GM13976 (cell line): ENCODE measurements at regions not wholly inside any gene's neighbourhood (a gene's known extent, or its start where the extent isn't known, plus 50 kb on each side); places are given as distances from the start of the nearest gene placed in this dataset.

Source experiments
- DNase-seq: peaks from one replicate; pipeline ENCODE4 v3.0.0; 2012; ENCODE audit warnings: low spot score
- in situ Hi-C: fragments of 300-500 bp; cut with MboI; formaldehyde crosslinking; loops from one replicate; pipeline ENCODE4 v1.12.0; 2022; ENCODE audit warnings: low sequenced_read_pairs, mixed read lengths, inconsistent platforms; ENCODE audit not compliant: unreplicated experiment
- TF ChIP-seq, protein P1 (sequence below): IDR thresholded peaks from 2 replicates; pipeline ENCODE4 v1.5.1; 2012; ENCODE audit warnings: borderline replicate concordance, mild to moderate bottlenecking; ENCODE audit not compliant: insufficient read depth; ENCODE audit errors: extremely low read depth, missing control alignments, control extremely low read depth

DNA sequence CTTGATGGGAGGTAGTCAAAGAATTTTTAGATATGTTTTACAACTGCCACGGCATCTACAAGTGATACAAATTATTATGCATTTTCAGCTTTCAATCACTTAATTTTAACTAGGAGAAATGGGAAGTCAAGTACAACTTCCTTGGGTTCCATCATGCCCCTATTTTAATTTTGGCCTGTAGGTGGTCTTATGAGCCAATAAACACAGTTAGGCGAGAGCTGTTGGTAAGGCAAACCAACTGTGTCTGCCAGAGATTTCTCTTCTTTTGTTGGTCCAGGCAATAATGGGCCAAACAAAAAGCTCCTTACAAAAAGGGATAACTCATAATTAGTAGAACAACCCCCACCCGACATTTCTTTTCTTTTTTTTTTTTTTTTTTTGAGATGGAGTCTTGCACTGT is 63.3 kb upstream of the ARX start:
- no peak for DNase-seq
- TF ChIP-seq, protein P1, sequence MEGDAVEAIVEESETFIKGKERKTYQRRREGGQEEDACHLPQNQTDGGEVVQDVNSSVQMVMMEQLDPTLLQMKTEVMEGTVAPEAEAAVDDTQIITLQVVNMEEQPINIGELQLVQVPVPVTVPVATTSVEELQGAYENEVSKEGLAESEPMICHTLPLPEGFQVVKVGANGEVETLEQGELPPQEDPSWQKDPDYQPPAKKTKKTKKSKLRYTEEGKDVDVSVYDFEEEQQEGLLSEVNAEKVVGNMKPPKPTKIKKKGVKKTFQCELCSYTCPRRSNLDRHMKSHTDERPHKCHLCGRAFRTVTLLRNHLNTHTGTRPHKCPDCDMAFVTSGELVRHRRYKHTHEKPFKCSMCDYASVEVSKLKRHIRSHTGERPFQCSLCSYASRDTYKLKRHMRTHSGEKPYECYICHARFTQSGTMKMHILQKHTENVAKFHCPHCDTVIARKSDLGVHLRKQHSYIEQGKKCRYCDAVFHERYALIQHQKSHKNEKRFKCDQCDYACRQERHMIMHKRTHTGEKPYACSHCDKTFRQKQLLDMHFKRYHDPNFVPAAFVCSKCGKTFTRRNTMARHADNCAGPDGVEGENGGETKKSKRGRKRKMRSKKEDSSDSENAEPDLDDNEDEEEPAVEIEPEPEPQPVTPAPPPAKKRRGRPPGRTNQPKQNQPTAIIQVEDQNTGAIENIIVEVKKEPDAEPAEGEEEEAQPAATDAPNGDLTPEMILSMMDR, result no peak
- in situ Hi-C loops, result no loop called here

DNA sequence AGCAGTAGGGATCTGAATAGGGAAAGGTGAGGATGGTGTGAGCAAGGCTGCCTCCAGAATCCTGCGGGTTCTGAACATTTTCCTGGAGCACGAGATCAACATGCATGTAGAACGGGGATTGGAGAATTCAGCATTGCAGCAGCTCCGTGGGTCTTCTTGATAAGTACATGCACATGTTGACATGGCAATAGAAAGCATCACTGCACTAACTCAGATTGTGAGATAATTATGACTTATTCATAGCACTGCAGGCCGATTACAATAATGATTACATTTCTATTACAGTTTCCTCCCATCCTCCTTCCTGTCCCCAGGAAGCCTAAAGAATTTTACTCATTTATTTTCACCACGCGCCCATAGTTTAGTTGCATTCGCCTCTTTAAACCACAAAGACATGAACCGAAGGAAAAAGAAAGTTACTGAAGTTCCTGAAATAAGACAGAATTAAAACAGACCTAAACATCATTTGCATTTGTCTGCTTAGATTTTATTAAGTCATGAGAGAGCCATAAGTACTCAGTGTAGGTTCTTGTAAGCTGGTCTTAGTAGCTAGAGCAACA is 61.3 kb upstream of the ARX start:
- in situ Hi-C loops, result no loop called here
- no peak for DNase-seq

DNA sequence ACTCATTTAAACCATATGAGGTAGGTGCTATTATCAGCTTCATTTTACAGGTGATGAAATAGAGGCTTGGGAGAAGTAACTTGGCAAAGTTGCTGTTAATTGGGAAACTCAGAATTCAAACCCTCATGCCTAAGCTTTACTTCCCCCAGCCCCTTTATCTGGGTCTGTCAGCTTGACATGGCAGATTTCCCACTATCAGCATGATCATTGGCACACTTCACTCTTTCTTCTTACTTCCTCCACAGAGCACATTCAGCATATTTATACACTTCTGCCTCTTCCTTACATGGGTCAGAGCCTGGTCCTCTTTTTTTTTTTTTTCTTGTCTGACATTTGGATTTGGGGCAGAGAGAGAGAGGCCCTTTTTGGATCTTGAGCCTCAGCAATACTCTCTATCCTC is 56.5 kb upstream of the ARX start:
- in situ Hi-C loops, result no loop called here
- TF ChIP-seq, protein P1, result no peak
- no peak for DNase-seq

More for the DNA sequence above, 61.3 kb upstream of the ARX start:
- TF ChIP-seq, protein P1, result no peak

DNA sequence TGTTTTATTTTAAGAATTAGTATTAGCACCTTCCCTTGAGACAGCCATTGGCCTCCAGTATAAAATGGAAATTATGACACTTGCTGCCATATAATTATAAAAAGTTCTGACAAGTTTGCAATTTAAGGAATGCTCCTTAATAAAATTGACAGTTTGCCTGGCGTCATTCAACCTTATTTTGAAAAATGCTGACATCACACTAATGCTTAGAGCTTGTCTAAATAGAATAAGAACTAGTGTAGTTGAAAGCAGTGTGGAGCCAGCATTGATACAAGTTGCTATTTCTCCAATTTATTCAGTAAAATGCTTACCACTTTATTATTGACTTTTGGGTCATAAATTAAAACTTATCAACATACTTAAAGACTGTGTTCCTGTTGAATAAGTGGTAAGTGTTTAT is 54.3 kb upstream of the ARX start:
- in situ Hi-C loops, result no loop called here
- TF ChIP-seq, protein P1, result no peak
- no peak for DNase-seq

DNA sequence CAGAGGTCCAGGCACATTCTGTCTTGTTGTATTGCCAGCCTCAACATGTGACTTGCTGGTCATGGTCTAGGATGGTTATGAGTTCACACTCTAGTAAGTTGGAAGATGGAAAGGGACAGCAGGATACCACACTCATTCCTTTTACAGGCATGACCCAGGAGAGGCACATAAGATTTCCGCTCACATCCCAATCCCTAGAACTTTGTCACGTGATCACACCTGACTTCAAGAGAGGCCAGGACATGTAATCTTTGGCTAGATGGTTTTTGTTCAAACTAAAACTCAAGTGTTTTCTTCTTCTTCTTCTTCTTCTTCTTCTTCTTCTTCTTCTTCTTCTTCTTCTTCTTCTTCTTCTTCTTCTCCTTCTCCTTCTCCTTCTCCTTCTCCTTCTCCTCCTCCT is 53.4 kb upstream of the ARX start:
- TF ChIP-seq, protein P1, result no peak
- DNase-seq, result no peak
- in situ Hi-C loops, result no loop called here

DNA sequence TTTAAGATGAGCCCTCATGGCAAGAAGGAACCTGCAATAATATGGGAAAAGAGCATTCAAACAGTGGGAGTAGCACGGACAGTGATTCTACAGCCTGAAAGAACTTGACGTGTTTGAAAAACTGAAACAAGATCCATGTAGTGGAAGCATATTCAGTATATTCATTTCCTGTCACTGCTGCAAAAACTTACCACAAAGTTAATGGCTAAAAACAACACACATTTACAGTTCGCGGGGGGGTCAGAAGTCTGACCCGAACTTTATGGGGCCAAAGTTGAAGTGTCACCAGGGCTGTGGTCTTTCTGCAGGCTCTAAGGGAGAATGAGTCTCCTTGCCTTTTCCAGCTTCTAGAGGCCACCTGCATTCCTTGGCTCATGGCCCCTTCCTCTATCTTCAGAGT is 52.6 kb upstream of the ARX start:
- DNase-seq, result no peak
- in situ Hi-C loops, result no loop called here
- TF ChIP-seq, protein P1, result no peak
